ENCODE measurements at regions not wholly inside any gene's neighbourhood (a gene's known extent, or its start where the extent isn't known, plus 50 kb on each side); places are given as distances from the start of the nearest gene placed in this dataset.
A peak's percentile ranks its signal among the peaks of the same experiment; 100 is the strongest.

DNA sequence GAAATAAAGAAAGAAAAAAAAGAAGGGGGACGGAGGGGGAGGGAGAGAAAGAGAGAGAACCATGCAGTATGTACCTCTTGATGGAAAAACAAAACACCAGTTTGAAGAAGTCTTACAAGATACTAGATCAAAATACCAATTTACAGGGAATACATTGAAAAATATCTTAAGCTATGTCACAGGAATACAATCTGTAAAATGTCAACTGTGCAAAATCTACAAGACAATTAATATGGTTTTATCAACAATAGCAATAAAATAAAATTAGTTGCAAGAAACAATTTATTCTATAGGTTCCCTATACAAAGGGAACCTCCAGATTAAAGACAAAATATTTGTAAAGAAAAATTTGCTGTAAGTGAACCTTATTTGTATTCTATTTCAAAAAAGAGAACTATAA is 98.3 kb upstream of the CABCOCO1 start:
- in situ Hi-C loops (cut with MboI; ENCODE audit: low sequenced_read_pairs): no loop called here
- H2BK5ac ChIP-seq (ENCODE audit: low read depth, low read length, poor library complexity, severe bottlenecking): no peak overlapping the region
- H3K18ac ChIP-seq (ENCODE audit: low read depth, low read length): no peak overlapping the region
- H2BK15ac ChIP-seq (ENCODE audit: low read depth, low read length): no peak overlapping the region
- ATAC-seq (ENCODE audit: low read depth): no peak
- intact Hi-C loops (cut with micrococcal nuclease): no loop called here
- no peak overlapping the region for H2AK9ac ChIP-seq (replicated peaks; ENCODE audit: low read depth, low read length, poor library complexity)
- H3K9ac ChIP-seq (ENCODE audit: low read depth, low read length): no peak overlapping the region
- H2AK5ac ChIP-seq (ENCODE audit: low read depth, low read length): no peak overlapping the region
- no peaks in the 10 kb centered on the region for H3K9me3 ChIP-seq (ENCODE audit: control insufficient read depth, insufficient read depth, low read length)
- H3K4me2 ChIP-seq (ENCODE audit: low read depth, low read length): no peak overlapping the region
- ChIA-PET POLR2A (ENCODE audit: unreplicated experiment) (no interaction called here), CTCF (no interaction called here)
- no peaks in the 10 kb centered on the region for H4K20me1 ChIP-seq (ENCODE audit: insufficient read depth, low read length)
- no peak overlapping the region for H3K14ac ChIP-seq (replicated peaks; ENCODE audit: low read depth, low read length)
- H3K27ac ChIP-seq (ENCODE audit: insufficient read depth, low read length): no peak overlapping the region
- no peaks in the 10 kb centered on the region for H3K4me1 ChIP-seq (ENCODE audit: control insufficient read depth, insufficient read depth, low read length)
- no peak overlapping the region for H4K8ac ChIP-seq (ENCODE audit: low read depth in 2 of 2, low read length in 2 of 2)
- no peaks in the 10 kb centered on the region for H3K27me3 ChIP-seq (ENCODE audit: control insufficient read depth, insufficient read depth, low read length)
- BruUV-seq (replicated peaks): no TSS peak
- no peak overlapping the region for H3K23ac ChIP-seq (ENCODE audit: low read depth, low read length)
- no peak overlapping the region for H2AFZ ChIP-seq (replicated peaks; ENCODE audit: low read length, poor library complexity)
- no peak overlapping the region for H2BK120ac ChIP-seq (ENCODE audit: low read depth, low read length)
- no peak overlapping the region for H3K4ac ChIP-seq (ENCODE audit: low read depth, low read length)
- dilution Hi-C loops (cut with HindIII; ENCODE audit: low sequenced_read_pairs, unreplicated experiment): no loop called here
- H4K91ac ChIP-seq (ENCODE audit: insufficient read depth, low read depth, low read length): no peak overlapping the region
- no CpG with 5 or more reads among the region's 1 CpG for WGBS, 2 experiments (ENCODE audit: extremely low coverage in 2 of 2, insufficient read length in 1 of 2)
- H4K5ac ChIP-seq (ENCODE audit: low read depth, low read length): no peak overlapping the region
- H3K56ac ChIP-seq (ENCODE audit: extremely low read depth, insufficient read depth, low read length): no peak overlapping the region
- H3K9me1 ChIP-seq (ENCODE audit: insufficient read depth, low read length): no peaks in the 10 kb centered on the region
- no peaks in the 10 kb centered on the region for H3K79me1 ChIP-seq (ENCODE audit: low read depth in 1 of 2, low read length in 2 of 2)
- H2BK20ac ChIP-seq (ENCODE audit: low read depth, low read length): no peak overlapping the region
- peak; percentile 50; the same call in 1 of the 2 replicates for TF ChIP-seq MAFK (IDR thresholded peaks at IDR 0.05; ENCODE audit: low read depth, low read length)
- no peak for TF ChIP-seq SMC3 (IDR thresholded peaks at IDR 0.05; ENCODE audit: low read depth, low read length)
- DNase-seq: no peak
- H3K36me3 ChIP-seq (ENCODE audit: control insufficient read depth, insufficient read depth, low read length): no peaks in the 10 kb centered on the region
- H3K4me3 ChIP-seq (ENCODE audit: insufficient read depth, low read depth, low read length): no peak overlapping the region
